NOMO-1 treated with DMSO at 0.1 percent for 48 hours (cell line): ENCODE measurements at regions not wholly inside any gene's neighbourhood (a gene's known extent, or its start where the extent isn't known, plus 50 kb on each side); places are given as distances from the start of the nearest gene placed in this dataset.

Experiments used
- DNase-seq: peaks from one replicate; lab custom pipeline; 2025; ENCODE audit not compliant: unreplicated experiment; lab: John Stamatoyannopoulos, UW

DNA sequence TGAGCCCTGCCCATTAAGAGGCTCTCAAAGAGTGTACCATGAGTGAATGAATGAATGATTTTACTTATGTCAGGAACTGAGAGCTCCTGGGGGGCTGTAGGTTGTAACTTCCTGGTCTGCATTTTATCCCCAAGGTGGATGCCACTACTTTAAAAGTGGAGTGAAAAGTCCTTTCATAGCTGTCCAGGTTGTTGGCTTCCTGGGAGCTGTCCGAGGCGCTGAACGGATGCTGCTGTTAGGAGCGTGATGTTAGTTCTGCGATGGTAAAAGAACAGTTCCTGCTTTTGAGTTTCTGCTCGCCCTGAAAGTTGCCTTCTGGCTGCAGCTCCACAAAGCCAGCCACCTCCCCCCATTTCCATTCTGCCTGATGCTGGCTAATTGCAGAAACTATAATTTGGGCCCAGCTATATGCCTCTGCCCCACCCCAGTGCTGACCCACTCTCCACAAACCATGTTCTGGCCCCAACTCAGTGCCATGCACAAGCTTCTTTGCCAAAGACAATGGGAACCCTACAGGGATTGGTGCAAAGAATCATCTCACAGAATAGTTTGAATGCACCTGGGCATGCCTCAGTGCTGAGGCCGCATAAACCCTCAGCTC is 330.9 kb upstream of the CDH4 start:
- DNase-seq: no peak

DNA sequence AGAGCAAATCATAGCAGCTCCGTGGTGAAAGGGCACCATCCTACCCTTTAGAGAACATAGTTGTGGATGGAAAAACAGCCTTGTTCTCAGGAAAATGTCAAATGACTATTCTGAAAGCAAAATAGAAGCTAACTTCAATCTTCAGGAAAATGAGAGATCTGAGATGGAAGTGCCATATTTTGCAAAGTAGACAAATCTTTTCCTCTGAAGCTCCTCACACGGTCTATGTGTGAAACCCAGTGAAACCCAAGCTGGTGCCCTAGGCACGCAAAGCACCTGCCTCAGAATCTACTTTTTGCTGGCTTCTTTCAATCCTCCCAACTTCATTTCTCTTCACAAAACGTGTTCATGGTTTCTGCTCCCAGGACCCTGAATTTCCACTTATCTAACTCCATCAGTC is 325.2 kb upstream of the CDH4 start:
- DNase-seq: no peak

DNA sequence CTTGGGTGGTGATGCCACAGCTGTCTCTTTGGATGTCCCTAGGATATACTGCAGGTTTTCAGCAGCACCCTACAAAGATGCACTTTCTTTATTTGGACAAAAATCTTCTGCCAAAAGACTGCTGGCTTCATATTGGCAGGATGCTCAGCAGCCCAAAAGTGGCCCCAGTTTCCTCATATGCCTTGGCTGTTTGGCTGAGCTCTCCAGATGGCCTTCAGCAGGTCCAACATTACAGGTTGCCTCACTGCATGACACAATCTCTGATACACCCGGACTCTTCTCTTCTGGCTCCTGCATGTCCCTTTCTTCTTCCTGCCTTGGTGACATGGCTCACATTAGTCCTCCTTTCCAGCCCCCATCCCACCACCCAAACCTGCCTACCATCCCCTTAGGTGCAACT is 323.7 kb upstream of the CDH4 start:
- DNase-seq: no peak

DNA sequence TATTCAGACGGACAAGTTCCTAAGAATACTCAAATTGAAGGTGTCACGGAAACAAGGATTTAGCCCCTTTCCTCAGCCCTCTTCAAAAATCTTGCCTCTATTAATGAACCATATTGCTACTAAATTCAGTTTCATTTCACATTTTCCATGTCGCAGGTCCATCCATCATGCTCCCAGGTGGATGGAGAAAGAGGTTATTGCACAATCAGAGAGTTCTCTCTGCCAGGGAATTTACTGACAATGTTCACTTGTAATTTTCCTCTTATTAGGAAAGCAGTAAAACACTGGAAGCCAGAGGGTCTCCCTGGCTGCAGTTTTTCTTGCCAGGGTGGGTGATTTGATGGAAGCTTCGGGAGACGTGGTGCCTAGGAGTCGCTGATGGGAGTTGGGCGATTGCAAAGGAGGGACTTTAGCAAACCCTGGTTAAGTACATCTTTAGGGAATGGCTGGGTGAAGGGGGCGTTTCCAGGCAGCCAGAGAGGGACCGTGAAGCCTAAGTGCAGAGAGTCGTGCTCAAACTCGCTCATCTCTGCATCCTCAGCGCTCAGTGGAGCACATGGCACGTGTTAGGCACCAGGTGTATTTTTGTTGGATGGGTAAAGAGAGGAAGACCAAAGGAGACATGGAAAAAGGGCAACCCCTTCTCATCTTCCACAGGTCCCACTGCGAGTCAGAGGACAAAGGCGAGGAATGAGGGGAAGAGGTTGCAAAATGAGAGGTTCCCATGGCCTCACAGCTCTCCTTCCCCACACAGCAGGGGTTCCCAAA is 321.9 kb upstream of the CDH4 start:
- DNase-seq: no peak

DNA sequence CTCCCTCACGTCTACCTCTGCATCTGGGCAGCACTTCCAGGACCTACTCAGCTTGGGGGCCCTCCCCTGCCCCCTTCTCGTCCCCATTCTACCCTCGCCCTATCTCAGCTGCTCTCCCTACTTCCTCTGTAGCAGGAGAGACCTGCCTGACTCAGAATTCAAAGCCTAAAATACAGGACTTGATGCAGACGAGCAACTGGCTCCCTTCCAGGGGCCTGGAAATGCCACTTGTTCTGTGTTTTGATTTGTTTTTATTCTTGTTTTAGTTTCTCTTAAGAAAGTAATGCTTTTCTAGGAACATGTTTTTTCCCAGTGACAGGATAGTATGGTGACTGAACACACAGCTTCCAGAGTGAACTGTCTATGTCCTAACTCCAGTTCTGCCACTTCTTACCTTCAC is 320.4 kb upstream of the CDH4 start:
- DNase-seq: no peak

DNA sequence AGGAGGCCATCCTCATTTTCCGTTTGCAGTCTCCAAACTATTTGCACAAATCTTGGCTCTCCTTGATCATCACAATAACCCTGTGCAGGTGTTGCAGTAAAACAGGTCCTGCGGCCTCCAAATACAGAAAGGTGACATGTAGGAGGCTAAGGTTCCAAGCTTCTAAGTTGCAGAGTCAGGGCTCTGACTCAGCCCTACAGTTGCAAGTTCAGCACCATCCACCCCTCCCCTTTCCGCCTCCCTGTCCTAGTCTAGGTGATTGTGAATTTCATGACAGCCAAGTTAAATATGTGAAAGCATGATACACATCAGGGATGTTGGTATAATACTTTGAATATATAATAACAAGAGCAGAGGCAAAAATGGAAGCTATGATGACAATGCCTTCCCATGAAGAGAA is 317.3 kb upstream of the CDH4 start:
- no peak for DNase-seq

DNA sequence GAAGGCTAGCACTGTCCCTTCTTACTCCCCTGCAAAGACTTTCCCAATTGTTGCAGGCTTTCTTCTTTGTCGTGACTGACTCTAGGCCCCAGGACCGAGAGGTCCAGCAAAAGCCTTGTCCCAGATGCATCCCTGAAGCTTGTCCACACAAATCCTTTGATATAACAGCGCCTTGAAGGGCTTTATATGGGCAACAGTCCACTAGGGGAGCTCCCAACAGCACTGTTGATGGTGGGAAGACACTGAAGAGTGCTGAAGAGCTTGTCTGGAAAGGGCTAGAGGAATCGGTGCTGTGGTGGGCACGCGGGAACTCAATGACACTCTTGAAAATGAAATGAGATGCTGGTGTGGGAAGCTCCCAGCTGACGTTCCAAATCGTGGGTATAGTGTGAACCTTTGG is 316.1 kb upstream of the CDH4 start:
- no peak for DNase-seq

DNA sequence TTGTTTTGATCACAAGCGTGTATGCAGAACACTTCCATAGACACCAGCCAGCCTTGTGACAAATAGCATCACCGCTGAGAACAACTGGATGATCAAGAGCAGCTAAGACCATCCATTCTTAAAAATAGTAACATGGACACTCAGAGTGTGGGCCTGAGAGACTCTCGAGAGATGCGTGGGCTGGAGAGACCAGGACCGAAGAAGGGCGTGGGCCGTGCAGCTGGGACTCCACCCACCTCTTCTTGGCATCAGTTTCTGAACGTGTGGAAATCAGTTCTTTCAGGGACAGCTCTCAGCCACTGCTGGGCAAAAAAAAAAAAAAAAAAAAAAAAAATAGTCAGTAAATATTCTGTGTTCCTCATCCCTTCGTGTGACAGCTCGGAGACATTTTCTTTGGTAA is 314.5 kb upstream of the CDH4 start:
- DNase-seq: no peak

DNA sequence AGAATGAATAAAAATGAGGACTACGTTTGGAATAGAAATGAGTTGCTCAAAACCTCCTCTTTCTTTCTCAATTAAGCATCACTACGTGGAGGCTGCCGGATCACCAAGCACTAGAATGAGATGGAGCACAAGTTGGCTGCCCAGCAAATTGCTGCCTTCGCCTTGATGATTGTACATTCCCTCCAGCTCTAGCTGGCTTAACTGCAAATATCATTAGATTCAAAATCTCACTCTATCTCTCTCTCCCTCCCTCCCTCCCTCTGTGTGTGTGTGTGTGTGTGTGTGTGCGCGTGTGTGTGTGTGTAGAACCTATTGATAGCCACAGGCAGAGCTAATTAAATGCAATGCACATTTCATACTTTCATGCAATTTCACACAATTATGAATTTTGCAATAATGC is 310.7 kb upstream of the CDH4 start:
- no peak for DNase-seq

DNA sequence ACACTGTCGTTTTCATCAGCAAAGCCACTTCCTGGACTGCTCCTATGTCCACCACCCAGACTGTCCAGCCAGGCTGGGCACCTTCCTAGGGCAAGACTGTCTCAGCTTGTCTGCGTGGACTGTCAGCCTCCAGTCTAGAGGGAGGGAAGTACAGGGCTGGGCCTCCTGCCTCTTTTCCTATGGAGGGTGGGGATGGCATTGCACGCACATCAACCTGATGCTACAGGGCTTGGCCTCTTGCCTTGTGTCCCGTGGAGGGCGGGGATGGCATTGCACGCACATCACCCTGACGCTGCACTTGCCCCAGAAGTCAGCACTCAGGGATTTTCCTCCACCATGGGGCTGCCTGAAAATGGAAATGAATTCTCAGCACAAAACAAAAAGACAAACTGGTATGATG is 304.2 kb upstream of the CDH4 start:
- DNase-seq: no peak

DNA sequence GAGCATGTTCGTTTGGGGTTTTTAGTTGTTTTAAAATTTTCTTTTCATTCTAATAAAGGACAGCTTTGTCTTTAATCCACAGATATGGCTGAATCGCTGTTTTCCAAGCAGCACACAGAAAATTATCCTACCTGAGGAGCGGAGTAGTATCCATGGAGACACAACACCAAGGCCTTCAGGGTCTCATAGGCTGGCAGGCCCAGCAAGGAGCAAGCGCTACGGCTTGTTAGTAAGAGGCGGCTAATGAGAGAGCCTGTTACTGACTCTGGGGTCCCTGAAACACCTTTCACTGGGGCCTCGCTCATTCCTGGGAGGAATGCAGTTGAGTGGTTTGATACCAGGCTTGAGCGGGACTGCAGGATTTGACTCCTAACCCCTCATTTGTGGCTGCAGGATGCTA is 303.8 kb upstream of the CDH4 start:
- no peak for DNase-seq

DNA sequence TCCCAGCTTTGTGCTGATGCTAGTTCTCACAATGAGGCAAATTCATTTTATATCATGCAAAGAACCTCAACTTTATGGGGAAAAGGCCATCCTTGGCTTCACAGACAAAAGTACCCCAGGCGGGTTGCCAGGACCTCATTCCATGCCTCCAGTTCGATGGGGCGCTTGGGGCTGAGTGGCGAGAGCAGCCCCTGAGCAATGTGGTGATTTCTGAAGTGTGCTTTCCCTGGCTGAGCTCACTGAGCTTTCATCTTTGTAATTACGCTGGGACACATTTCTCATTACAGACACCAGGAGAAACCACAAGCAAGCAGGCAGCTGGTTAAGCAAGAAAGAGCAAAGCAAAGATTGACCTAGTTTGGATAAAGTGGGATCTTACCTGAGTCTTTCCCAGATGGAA is 301.5 kb upstream of the CDH4 start:
- DNase-seq: no peak

DNA sequence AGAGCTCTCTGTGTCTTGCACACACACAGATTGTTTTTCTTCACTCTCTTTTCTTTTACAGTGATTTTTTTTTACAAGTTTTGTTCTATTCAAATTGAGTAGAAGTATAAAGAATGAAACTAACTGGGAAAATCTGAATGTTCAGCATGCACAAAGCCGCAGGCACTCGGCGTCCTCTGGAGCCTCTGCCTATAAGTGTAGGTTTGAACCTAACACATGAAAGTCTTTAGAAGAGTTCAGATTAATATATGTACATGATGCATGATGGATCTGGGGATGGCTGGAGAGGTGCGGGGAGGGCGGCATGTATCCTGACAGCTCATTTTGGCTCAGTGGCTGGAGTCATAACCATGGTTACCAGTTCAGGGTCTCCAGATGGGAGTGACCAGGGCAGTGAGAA is 301.1 kb upstream of the CDH4 start:
- no peak for DNase-seq

DNA sequence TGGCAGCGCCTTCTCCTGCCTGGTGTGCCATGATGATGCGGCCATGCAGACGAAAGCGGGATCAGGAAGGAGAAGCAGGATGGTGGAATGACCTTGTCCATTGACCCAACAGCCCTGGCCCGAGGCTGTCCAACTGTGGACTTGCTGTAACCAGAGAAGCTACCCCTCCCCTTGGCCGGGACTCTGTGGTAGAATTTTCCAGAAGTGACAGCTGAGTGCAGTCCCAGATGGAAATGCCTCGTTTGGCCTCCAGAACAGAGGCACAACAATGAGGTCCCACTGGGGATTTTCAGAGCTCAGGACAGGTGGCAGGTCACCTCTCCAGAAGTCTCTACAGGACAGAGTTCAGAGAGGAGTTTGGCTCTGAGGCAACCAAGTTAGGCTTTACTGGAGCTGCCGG is 299.2 kb upstream of the CDH4 start:
- DNase-seq: no peak

DNA sequence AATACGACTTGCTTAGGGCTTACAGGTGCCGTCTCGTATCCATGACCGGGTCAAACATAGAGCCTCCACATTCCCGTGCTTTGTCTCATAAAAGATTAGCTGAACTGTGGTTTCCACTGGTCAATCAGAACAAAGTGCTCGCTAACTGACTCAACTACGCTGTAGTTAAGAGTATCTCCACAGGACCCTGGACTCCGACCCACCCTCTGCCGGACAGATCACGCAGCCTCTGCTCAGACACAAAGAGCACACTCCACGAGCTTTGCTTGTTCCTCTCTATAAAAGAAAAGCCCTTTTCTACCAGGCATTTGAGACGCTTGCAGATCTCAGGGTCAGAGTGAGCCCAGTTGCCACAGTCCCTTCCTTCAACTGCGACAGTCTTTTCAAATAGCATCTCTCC is 298.7 kb upstream of the CDH4 start:
- DNase-seq: no peak

DNA sequence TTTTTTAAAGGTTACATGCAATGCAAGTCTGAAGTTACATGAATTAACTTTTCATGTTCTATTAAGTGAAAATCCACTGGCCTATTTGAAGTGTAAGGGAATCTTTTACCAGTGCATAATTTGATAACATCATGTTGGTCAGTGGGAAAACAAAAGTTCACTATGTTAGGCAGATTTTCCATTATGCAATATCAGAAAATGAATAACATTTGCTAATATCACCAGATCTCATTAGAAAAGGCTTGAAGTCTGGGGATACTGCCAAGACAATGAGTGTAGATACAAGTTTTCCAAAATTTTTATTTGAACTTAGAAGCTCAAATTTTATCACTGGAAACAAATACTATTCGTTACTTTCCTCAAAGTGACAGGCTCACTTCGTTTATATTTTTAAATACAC is 296.4 kb upstream of the CDH4 start:
- no peak for DNase-seq

DNA sequence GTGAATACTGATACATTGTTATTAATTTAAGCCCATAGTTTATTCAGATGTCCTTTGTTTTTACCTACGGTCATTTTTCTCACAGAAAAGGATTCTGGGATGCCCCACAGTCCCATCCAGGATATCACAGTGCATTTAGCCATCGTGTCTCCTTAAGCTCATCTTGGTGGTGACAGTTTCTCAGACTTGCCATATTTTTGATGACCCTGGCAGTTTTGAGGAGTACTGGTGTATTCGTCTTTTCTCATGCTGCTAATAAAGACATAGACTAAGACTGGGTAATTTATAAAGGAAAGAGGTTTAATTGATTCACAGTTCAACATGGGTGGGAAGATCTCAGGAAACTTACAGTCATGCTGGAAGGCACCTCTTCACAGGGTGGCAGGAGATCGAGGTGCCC is 295.9 kb upstream of the CDH4 start:
- DNase-seq: no peak

DNA sequence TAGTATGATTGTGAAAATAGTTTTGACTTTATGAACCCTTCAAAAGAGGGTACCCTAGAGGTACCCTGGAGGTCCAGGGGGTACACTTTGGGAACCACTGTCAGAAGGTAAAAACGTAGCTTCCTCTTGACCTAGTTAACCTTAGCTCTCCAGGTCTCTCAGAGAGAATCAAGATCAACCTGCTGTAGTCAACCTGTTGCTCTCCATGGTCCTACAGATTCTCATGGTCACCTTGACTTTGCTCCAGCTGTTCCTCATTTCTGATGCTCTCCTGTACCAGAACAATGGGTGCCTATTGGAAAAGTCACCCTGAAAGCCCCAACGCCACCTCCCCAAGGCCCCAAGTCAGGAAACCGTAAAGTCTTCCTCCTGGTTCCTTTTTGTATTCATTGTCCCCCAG is 294.4 kb upstream of the CDH4 start:
- DNase-seq: no peak

DNA sequence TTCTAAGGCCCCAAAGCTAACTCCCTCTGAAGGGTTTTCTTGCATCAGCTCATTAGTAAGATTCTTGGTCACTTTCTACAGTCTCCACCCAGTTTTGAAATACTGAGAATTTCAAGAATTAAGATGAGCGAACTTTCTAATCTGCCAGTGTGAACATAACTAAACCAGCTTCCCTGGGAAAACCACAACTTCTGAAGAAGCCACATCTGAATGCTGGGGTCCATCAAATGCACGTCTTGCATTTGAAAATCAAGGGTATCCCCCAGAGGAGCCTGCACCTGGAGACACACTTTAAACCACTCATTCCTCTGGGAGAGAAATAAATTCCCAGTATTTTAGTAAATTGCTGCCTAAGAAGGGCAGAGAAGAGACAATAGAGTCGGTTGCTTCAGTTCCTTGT is 292.1 kb upstream of the CDH4 start:
- DNase-seq: no peak

DNA sequence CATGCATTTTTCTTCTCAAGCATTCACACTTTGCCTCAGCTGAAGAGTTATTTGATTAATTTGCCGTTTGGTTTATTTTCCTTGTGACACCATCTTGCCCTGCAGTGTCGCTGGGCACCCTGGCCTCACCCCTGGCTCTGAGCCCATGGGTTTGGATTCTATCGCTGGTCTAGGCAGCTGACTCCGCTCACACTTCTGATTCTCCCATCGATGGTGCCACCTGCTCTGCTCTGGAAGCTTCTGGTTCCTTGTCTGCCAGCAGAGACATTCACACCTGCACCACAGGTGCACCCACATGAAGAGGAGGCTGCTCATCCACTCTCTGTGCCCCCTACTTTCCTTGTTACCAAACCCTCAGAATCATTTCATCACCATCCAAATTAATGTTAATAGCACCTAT is 291.6 kb upstream of the CDH4 start:
- no peak for DNase-seq

DNA sequence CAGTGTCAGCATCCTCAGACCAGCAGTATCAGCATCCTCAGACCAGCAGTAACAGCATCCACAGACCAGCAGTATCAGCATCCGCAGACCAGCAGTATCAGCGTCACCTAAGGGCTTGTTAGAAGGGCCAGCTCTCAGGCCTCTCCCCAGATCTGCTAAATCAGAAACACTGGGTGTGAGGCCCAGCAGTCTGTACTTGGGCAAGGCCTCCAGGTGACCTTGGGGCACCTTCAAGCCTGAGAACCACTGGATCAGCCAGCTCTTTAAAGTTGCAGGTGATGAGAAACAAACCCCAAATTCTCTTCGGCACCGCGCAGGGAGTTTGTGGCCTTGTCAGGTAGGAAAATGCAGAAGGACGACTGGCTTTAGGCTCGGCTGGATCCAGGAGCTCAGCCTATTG is 290.5 kb upstream of the CDH4 start:
- no peak for DNase-seq

DNA sequence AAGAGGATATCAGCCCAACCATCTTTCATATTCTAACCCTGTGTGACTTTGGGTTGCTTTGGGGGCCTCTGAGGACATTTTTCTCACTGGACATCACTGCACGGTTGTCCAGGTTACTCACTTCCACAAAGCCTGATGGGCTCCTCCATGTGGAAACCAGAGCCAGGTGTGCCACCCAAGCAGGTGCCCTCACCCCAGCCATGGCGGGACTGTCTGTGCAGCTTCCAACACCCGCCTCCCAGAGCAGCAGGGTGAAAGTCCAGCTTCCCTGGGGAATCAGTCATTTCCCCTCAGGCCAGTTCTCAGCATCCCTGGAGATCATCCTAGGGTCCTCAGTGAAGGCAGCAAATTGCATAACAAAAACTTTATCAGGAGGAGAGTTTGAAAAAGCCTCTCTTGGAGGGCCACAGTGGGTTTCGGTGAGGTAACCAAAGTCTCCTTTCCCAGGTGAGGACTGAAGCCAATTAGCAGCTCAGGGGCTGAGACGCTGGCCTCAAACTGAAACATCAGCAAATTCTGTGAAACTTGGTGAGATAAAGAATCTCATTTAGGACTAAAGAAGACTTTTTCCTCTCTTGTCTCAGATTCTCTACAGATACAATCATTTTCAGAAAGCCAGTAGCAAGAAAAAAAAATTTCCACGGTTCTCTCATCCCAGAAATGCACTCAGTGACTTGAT is 289.6 kb upstream of the CDH4 start:
- no peak for DNase-seq

DNA sequence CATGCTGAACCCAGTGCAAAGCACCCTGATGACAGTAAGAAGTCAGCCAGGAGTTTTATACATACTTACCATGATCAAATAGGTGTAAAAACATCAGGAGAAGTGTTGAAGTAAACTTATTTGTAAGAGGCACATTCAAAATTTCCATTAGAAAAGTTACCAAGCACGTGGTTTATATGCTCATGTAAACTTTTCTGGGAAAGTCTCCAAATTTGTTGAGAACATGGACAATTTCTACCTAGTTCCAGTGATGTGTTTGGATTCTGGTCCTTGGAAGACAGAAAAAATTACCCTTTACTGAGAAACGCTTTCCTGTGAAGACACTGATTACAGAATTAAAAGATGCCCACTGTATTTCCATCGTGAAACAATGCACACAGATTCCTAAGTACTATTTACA is 288.9 kb upstream of the CDH4 start:
- DNase-seq: no peak
